Osteoblast (primary cell): ENCODE measurements at regions not wholly inside any gene's neighbourhood (a gene's known extent, or its start where the extent isn't known, plus 50 kb on each side); places are given as distances from the start of the nearest gene placed in this dataset.

ENCODE experiments used
- DNase-seq: peaks from one replicate; pipeline ENCODE4 v3.0.0; 2011; ENCODE audit warnings: low spot score, mixed read lengths; ENCODE audit not compliant: insufficient read length; ENCODE audit errors: missing footprints
- H2AFZ ChIP-seq: 2 replicates; pipeline ENCODE4 v1.6.0; 2011; ENCODE audit warnings: mild to moderate bottlenecking, low read length
- H3K27ac ChIP-seq: 2 replicates; pipeline ENCODE4 v1.5.1; 2011; ENCODE audit warnings: mild to moderate bottlenecking, low read depth, low read length, moderate library complexity
- H3K27me3 ChIP-seq: 2 replicates; pipeline ENCODE4 v1.6.0; 2012; ENCODE audit warnings: mild to moderate bottlenecking, control low read depth, inconsistent platforms, low read length, moderate library complexity; ENCODE audit not compliant: insufficient read depth
- H3K36me3 ChIP-seq: 2 replicates; pipeline ENCODE4 v1.5.1; 2011; ENCODE audit warnings: mild to moderate bottlenecking, low read length, control low read depth, moderate library complexity; ENCODE audit not compliant: insufficient read depth
- H3K4me1 ChIP-seq: 2 replicates; pipeline ENCODE4 v1.5.1; 2011; ENCODE audit warnings: mild to moderate bottlenecking, low read length, control low read depth, moderate library complexity; ENCODE audit not compliant: insufficient read depth
- H3K4me2 ChIP-seq: 2 replicates; pipeline ENCODE4 v1.6.0; 2011; ENCODE audit warnings: mild to moderate bottlenecking, low read length; ENCODE audit not compliant: insufficient read depth
- H3K4me3 ChIP-seq: fragments of 200-600 bp; sonication (generic); 3 replicates; pipeline ENCODE4 v1.5.1; 2012; ENCODE audit warnings: mild to moderate bottlenecking, low read length, inconsistent platforms; ENCODE audit not compliant: insufficient read depth
- H3K79me2 ChIP-seq: 2 replicates; pipeline ENCODE4 v1.6.0; 2012; ENCODE audit warnings: mild to moderate bottlenecking, low read length, control low read depth, inconsistent platforms; ENCODE audit not compliant: insufficient read depth
- H3K9me3 ChIP-seq: 2 replicates; pipeline ENCODE4 v1.5.1; 2011; ENCODE audit warnings: low read depth, low read length, control low read depth
- H4K20me1 ChIP-seq: 2 replicates; pipeline ENCODE4 v1.6.0; 2012; ENCODE audit warnings: mild to moderate bottlenecking, low read length, control low read depth; ENCODE audit not compliant: insufficient read depth
- CTCF ChIP-seq: IDR thresholded peaks from 2 replicates; pipeline ENCODE4 v1.5.1; 2011; ENCODE audit warnings: mild to moderate bottlenecking, low read depth, low read length, moderate library complexity; ENCODE audit errors: extremely low read depth

- Histone ChIP-seq H3K36me3 (no peaks in the 10 kb centered on the region), H3K27ac (no peak overlapping the region), H2AFZ (no peak overlapping the region), H3K4me1 (no peaks in the 10 kb centered on the region), H4K20me1 (no peaks in the 10 kb centered on the region), H3K9me3 (no peaks in the 10 kb centered on the region), H3K79me2 (no peaks in the 10 kb centered on the region), H3K4me3 (no peak overlapping the region), H3K4me2 (no peak overlapping the region), H3K27me3 (no peaks in the 10 kb centered on the region)
- no peak for DNase-seq
- TF ChIP-seq CTCF = no peak
These were observed 809.5 kb upstream of the PIK3C3 start for GRCh38 chr18:41145516-41145915.

- Histone ChIP-seq H3K9me3 (no peaks in the 10 kb centered on the region), H3K79me2 (no peaks in the 10 kb centered on the region), H3K36me3 (no peaks in the 10 kb centered on the region), H3K4me2 (no peak overlapping the region), H3K4me3 (no peak overlapping the region), H4K20me1 (no peaks in the 10 kb centered on the region), H3K4me1 (no peaks in the 10 kb centered on the region), H3K27ac (no peak overlapping the region), H3K27me3 (no peaks in the 10 kb centered on the region), H2AFZ (no peak overlapping the region)
- no peak for DNase-seq
- TF ChIP-seq CTCF = no peak
These were observed 810.6 kb upstream of the PIK3C3 start for GRCh38 chr18:41144441-41144840.

GRCh38 chr18:41140506-41140905 lies 814.5 kb upstream of the PIK3C3 start:
- Histone ChIP-seq H3K9me3 (no peaks in the 10 kb centered on the region), H3K4me2 (no peak overlapping the region), H3K27ac (no peak overlapping the region), H3K4me3 (no peak overlapping the region), H3K27me3 (no peaks in the 10 kb centered on the region), H3K79me2 (no peaks in the 10 kb centered on the region), H3K4me1 (no peaks in the 10 kb centered on the region), H2AFZ (no peak overlapping the region), H4K20me1 (no peaks in the 10 kb centered on the region), H3K36me3 (no peaks in the 10 kb centered on the region)
- no peak for DNase-seq
- no peak for TF ChIP-seq CTCF

GRCh38 chr18:41135146-41135545 lies 819.9 kb upstream of the PIK3C3 start:
- no peak for DNase-seq
- Histone ChIP-seq H2AFZ (no peak overlapping the region), H3K36me3 (no peaks in the 10 kb centered on the region), H3K4me3 (no peak overlapping the region), H3K9me3 (peaks cover 3% of the 10 kb centered on the region), H3K27ac (no peak overlapping the region), H3K27me3 (no peaks in the 10 kb centered on the region), H3K79me2 (no peaks in the 10 kb centered on the region), H3K4me2 (no peak overlapping the region), H3K4me1 (no peaks in the 10 kb centered on the region), H4K20me1 (no peaks in the 10 kb centered on the region)
- TF ChIP-seq CTCF = no peak
